GM12872 (cell line): ENCODE measurements at regions not wholly inside any gene's neighbourhood (a gene's known extent, or its start where the extent isn't known, plus 50 kb on each side); places are given as distances from the start of the nearest gene placed in this dataset.

Source experiments
- TF ChIP-seq, protein P1 (sequence below): IDR thresholded peaks from 3 replicates; pipeline ENCODE4 v1.5.1; 2011; ENCODE audit warnings: low read depth, mild to moderate bottlenecking, low read length, moderate library complexity; ENCODE audit not compliant: insufficient read depth

DNA sequence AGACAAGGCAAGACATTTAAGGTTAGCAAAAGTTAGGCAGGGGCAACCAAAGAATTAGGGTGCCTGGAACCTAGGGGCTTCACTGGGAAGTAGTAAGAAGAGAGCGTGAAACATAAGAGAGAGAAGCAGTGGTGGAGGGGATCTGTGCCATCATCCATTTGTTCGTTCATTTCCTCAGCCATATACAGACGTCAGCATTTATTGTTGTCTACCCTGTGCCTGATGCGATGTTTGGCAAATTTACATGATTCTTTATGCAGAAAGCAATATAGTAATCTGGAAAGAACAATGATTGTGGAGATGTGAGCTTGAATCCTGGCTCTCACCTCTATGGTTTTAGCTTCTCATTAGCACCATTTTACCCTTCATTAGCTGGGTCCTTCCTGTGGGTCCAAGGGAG, 477.5 kb upstream of the MPDZ start:
- TF ChIP-seq, protein P1, sequence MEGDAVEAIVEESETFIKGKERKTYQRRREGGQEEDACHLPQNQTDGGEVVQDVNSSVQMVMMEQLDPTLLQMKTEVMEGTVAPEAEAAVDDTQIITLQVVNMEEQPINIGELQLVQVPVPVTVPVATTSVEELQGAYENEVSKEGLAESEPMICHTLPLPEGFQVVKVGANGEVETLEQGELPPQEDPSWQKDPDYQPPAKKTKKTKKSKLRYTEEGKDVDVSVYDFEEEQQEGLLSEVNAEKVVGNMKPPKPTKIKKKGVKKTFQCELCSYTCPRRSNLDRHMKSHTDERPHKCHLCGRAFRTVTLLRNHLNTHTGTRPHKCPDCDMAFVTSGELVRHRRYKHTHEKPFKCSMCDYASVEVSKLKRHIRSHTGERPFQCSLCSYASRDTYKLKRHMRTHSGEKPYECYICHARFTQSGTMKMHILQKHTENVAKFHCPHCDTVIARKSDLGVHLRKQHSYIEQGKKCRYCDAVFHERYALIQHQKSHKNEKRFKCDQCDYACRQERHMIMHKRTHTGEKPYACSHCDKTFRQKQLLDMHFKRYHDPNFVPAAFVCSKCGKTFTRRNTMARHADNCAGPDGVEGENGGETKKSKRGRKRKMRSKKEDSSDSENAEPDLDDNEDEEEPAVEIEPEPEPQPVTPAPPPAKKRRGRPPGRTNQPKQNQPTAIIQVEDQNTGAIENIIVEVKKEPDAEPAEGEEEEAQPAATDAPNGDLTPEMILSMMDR: no peak

DNA sequence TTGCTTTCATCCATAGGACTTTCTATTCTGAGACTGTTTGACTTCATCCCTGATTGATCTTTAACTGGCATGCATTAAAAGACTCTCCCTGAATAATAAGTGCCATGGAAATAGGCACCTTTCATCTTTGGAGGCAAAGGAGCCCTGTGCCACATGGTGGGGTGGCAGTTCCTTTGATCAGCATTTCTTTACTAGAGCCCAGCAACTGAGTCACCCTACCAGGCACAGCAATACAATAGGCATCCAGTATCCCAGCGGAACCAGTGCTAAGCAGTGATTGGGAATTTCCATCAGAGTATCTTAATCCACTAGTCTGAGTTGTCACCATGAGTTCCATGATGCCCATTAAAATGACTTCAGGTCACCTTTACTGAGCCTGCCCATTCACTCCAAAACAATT, 476.1 kb upstream of the MPDZ start:
- TF ChIP-seq, protein P1: no peak

GRCh38 chr9:13750639-13751038, 471.1 kb upstream of the MPDZ start:
- TF ChIP-seq, protein P1: no peak

- TF ChIP-seq, protein P1: no peak
These were observed 470.6 kb upstream of the MPDZ start for GRCh38 chr9:13750061-13750460.

DNA sequence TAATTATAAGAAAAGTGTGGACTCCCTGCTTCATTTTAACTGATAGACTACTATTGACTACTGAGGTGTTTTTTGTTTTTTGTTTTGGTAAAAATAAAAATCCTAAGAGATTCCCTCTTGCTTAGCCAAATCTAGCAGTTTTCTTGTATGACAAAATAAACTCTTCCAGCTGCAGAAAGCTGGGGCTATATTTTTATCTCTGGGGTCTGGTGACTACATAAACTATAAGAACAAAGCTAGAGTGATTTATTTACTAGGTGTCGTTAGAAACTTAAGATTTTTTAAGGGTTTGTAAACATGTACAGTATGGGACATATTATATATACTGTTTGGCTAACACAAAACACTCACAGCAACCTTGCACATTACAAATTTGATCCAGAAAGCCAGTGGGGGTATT, 467.4 kb upstream of the MPDZ start:
- TF ChIP-seq, protein P1: no peak

- TF ChIP-seq, protein P1: no peak
These were observed 464.9 kb upstream of the MPDZ start for GRCh38 chr9:13744261-13744901.

- TF ChIP-seq, protein P1: no peak
These were observed 458.4 kb upstream of the MPDZ start for GRCh38 chr9:13737885-13738284.

- TF ChIP-seq, protein P1: no peak
These were observed 455.7 kb upstream of the MPDZ start for GRCh38 chr9:13735181-13735580.
